ENCODE measurements at regions not wholly inside any gene's neighbourhood (a gene's known extent, or its start where the extent isn't known, plus 50 kb on each side); places are given as distances from the start of the nearest gene placed in this dataset.

- TF ChIP-seq, protein P1, sequence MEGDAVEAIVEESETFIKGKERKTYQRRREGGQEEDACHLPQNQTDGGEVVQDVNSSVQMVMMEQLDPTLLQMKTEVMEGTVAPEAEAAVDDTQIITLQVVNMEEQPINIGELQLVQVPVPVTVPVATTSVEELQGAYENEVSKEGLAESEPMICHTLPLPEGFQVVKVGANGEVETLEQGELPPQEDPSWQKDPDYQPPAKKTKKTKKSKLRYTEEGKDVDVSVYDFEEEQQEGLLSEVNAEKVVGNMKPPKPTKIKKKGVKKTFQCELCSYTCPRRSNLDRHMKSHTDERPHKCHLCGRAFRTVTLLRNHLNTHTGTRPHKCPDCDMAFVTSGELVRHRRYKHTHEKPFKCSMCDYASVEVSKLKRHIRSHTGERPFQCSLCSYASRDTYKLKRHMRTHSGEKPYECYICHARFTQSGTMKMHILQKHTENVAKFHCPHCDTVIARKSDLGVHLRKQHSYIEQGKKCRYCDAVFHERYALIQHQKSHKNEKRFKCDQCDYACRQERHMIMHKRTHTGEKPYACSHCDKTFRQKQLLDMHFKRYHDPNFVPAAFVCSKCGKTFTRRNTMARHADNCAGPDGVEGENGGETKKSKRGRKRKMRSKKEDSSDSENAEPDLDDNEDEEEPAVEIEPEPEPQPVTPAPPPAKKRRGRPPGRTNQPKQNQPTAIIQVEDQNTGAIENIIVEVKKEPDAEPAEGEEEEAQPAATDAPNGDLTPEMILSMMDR (IDR thresholded peaks at IDR 0.05): no peak
- ATAC-seq (ENCODE audit: low FRiP score) (no peak), DNase-seq (ENCODE audit: low spot score) (no peak)
Observed at GRCh38 chr4:130825284-130825683, 1729.3 kb downstream of the C4orf33 start.

DNA sequence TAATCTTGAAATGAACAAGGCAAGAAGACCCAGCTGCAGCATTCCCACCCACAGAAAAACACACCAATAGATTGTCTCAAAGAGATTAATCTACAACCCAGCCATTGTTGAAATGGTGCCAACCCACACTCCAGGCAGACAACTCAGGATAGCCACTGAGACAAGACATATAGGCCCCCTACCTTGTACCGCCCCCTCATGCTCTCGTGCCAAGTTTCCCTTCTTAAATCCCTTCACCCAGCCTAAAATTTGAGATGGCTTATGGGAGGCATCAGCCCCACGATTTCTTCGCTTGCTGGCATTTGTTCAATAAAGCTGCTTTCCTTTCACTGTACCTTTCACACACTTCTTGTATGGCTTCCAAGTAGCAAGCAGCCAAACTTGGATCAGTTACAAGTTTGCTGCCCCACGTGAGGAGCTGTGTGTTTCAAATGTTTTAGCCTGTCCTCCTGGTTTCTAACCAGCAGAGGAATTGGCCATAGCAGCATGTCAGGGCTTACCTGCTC, 1754.1 kb downstream of the C4orf33 start:
- DNase-seq (ENCODE audit: low spot score) (no peak), ATAC-seq (ENCODE audit: low FRiP score) (no peak)
- TF ChIP-seq, protein P1 (IDR thresholded peaks at IDR 0.05): no peak

GRCh38 chr4:130851107-130851506, 1755.2 kb downstream of the C4orf33 start:
- TF ChIP-seq, protein P1 (IDR thresholded peaks at IDR 0.05): no peak
- ATAC-seq (ENCODE audit: low FRiP score): no peak
- no peak for DNase-seq (ENCODE audit: low spot score)

- DNase-seq (ENCODE audit: low spot score) (no peak), ATAC-seq (ENCODE audit: low FRiP score) (no peak)
- TF ChIP-seq, protein P1 (IDR thresholded peaks at IDR 0.05): no peak
Observed at GRCh38 chr4:130851932-130852331, 1756.0 kb downstream of the C4orf33 start.

DNA sequence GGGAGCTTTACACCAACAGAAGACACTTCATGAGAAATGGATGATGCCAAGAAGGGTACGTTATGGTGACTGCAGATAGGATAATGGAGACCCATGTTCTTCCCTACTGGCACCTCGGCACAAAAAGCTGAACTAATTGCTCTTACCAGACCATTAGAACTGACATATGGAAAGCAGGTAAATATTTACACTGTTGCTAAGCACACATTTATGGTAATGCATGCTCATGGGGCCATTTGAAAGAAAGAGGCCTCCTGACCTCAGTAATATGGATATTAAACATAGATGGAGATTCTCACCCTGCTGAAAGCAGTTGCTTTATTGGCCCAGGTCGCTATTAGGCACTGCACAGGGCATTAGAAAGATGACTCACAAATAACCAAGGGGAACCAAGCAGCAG, 1759.6 kb downstream of the C4orf33 start:
- DNase-seq (ENCODE audit: low spot score) (no peak), ATAC-seq (ENCODE audit: low FRiP score) (no peak)
- TF ChIP-seq, protein P1 (IDR thresholded peaks at IDR 0.05): no peak

DNA sequence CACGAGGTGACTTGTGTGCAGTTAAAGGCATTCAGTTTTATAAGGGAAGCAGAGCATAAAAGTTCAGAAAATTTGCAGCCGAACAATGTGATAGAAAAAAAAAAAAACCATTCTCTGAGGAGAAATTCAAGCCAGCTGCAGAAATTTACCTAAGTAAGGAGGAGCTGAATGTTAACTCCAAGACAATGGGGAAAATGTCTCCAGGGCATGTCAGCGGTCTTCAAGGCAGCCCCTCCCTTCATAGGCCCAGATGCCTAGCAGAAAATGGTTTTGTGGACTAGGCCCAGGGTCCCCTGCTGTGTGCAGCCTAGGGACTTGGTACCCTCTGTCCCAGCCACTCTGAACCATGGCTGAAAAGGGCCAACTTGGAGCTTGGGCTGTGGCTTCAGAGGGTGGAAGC, 1764.0 kb downstream of the C4orf33 start:
- TF ChIP-seq, protein P1 (IDR thresholded peaks at IDR 0.05): no peak
- no peak for ATAC-seq (ENCODE audit: low FRiP score)
- no peak for DNase-seq (ENCODE audit: low spot score)

DNA sequence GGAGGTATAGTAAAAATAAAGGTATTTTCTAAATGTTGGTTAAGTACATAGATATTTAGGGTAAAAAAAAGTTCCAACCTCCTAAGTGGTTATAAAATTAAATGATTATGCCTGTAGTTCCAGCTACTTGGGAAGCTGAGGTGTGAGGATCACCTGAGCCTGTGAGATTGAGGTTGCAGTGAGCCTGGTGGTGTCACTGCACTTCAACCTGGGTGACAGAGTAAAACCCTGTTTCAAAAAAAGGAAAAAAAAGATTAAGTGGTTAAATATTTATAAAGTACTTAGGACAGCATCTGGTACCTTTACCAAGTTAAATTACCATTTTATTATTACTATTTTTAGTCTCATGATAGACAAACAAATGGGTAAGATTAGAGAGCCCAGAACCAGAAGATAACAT, 1801.0 kb downstream of the C4orf33 start:
- TF ChIP-seq, protein P1 (IDR thresholded peaks at IDR 0.05): no peak
- no peak for DNase-seq (ENCODE audit: low spot score)

More for the DNA sequence above, 1801.0 kb downstream of the C4orf33 start:
- ATAC-seq (ENCODE audit: low FRiP score): no peak

Measured in omental fat pad (tissue), 3 donors.